8988T (cell line): ENCODE measurements at regions not wholly inside any gene's neighbourhood (a gene's known extent, or its start where the extent isn't known, plus 50 kb on each side); places are given as distances from the start of the nearest gene placed in this dataset.
"Not testable (repeated sequence)": the region's sequence is repeated elsewhere in the genome, so short reads cannot be mapped to it uniquely, and the experiment has no call there.

Experiments
- DNase-seq: peaks from one replicate; pipeline ENCODE4 v3.0.0; 2011

DNA sequence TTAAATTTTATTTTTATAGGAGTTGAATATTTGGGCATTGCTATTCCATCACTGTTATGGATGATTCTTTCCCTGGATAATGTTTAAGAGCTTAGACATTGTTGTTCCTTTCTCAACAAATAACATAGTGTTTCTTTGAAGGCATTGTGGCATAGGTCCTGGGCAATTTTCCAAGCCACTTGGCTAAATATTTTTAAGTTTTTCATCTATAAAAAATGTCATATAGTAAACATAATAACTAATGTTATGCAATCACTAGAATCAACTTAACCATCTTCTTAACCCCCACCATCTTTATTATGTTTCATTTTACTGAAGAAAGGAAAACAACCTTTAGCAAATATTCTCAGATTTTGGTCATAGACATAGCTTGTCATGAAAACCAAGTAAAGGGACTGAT is 600.6 kb upstream of the LMO3 start:
- no peak for DNase-seq

DNA sequence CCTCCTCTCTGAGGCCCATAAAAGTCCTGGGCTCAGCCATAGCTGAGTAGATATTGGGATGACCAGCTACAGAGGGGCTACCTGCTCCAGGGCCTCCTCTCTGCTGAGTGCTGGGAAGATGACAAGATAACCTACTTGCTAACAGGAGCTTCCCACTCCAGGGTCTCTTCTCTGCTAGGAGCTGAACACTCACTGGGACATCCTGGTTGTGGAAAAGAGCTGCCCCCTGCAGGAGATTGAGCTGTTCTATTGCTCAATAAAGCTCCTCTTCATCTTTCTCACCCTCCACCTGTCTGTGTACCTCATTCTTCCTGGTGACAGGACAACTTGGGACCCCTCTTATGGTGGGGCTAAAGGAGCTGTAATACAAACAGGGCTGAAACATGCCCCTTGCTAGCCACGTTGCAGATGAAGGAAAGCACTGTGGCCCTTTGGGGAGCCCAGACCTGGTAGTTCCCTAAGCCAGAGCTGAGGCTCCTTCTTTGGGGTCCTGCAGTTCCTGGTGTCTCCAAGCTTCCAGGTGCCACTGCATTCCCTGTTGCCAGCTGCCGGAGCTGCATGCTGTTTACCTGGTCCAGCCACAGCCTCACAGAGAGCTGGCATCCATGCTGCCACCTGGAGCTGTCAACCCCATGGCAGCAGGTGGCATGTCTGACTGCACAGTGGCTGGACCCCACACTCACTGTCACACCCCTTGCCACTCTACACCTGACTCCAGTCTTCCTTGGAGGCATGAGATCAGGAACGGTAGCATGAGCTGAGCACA is 598.5 kb upstream of the LMO3 start:
- no peak for DNase-seq

DNA sequence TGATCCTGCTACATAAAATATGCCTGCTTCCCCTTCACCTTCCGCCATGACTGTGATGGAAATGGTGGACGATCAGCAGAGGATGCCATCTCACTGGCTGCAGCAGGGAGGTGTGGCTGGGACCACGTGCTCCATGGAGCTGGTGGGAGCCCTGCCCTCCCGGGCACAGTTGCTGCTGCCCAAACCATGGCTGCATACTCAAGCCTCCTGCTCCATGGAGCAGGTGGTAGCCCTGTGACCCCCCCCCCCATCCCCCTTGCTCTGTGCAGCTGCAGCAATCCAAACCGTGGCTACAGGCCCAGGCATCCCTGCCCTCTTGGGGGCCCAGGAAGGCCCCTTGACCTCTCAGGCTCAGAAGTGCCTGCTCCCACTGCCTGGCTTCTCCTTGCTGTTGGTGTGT is 597.5 kb upstream of the LMO3 start:
- no peak for DNase-seq

DNA sequence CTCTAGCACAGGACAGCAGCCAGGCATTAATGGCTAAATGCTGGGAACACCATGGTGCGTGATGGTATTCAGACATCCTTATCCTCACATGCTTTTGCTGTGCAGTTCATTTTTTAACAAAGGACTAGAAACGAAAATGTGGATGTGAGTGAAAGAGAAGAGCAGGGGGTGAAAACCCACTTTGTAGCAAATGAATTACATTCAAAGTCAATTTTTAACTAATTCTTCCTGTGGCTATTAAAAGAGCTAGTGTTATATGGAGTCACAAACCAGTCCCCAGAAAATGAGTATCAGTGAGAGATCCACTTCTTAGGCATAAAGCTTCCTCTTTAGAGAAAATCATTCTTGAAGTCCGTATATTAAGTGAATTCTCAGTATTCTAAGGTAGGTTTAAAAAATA is 592.0 kb upstream of the LMO3 start:
- DNase-seq = no peak

DNA sequence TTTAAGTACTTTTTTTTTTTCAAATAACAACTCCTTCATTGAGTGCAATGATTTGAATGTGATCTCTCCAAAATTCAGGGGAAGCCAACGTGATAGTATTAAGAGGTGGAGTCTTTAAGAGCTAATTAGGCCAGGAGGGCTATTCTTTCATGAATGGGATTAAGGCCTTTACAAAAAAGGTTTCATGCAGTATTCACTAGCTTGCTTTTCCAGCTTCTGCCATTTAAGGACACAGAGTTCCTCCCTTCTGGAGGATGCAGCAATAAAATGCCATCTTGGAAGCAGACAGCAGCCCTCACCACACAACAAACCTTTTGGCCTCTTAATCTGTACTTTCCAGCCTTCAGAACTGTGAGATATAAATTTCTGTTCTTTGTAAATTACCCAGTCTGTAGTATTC is 586.8 kb upstream of the LMO3 start:
- no peak for DNase-seq

DNA sequence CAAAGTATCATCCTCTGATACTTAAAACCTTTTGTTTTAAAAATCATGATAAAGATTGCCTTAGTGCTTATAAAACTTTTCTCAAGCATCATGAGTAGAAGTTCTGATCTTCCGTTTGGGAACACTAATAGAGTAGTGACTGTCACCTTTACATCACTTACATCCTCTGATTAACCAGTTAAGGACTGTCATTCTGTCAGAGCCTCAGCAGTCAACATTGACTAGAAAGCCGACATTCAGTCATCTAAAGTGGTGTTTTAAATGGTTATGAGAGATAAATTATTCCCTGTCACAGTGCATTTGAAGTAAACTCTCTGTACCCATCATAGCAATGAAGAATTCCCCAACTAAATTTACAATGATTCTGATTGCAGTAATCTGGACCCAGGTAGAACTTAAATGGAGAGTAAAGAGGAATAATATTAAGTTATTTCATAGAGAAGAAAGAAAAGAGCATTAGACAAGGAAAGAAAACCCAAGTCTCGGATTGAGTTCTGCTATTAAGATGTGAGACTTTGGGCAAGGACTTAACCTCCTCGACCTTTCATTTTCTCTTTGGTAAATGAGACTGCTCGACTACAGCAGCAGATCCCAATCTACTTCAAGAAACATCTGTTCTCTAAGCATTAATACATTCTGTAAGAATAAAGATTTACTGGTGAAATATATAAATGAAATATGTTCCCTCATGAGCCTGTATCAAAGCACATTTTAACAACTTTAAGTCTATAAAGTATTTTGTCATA is 563.9 kb upstream of the LMO3 start:
- no peak for DNase-seq

DNA sequence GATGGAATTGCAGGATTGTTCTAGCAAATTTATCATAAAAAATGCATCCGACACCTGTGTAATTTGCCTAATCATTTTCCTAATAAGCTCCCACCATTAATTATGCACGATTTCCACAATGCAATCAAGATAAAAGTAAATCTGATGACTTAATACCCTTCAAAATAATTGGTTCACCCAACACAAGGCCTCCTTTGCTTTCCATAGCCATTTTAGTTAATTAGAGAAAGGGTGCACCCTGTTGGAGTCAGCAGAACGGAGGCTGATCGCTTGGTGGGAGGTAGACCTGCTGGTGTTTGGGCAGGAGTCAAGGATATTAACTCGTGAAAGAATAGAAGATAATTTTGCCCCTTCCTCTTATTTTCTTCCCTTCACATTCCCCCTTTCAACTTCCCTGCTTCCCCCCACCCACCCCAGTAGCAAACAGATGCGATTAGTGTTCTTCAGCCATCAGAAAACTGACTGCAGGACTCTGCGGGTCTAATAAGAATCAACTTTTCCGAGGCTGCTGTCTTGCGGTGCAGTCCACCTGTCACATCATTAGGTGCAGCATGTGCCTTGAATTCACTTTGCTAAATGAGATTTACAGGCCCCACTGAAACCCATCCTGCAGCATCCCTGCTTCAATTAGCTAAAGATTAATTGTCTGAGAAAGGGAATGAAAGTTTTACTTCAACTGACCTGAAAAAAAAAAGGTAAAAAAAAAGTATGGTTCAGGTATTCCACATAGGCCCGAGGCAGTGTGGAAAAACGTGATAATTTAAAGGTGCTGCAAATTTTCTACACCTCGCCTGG is 553.7 kb upstream of the LMO3 start:
- no peak for DNase-seq

DNA sequence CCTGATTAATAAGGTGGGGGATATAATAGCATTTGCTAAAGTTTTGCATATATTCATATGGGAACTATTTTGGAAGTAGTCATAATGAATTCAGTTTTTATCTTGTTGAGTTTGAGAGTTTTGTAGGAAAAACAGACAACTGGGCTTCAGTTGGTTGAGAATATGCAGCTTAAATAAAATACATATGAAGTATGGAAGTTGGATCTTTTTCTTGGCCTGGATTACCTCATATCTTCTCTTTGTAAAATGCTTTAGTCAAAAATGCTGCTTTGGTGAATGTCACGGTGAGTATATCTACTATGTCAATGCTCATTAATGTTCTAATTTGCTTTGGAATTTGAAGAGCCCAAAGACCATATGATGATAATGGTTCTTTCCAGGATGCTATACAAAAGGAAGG is 552.2 kb upstream of the LMO3 start:
- no peak for DNase-seq

DNA sequence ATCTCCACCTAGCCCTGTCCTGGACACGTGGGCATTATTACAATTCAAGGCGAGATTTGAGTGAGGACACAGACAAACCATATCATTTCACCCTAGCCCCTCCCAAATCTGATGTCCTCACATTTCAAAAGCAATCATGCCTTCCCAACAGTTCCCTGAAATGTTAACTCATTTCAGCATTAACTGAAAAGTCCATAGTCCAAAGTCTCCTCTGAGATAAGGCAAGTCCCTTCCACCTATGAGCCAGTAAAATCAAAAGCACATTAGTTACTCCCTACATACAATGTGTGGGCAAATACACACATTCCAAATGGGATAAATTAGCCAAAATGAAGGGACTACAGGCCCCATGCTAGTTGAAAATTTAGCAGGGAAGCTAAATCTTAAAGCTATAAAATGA is 546.0 kb upstream of the LMO3 start:
- no peak for DNase-seq

DNA sequence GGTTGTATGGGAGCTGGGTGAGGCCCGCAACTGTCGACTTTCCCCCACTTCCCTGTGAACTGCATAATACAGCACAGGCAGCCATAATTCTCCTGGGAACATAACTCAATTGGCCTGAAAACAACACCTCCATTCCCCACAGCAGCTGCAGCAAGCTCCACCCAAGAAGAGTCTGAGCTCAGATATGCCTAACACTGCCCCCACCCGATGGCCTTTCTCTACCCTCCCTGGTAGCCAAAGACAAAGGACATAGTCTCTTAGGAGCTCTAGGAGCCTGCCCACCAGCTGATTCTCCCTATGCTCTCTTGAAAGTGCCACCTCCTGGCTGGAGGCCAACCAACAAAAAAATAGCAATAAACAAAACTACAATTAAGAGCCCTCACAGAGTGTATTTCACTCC is 542.7 kb upstream of the LMO3 start:
- DNase-seq = no peak

DNA sequence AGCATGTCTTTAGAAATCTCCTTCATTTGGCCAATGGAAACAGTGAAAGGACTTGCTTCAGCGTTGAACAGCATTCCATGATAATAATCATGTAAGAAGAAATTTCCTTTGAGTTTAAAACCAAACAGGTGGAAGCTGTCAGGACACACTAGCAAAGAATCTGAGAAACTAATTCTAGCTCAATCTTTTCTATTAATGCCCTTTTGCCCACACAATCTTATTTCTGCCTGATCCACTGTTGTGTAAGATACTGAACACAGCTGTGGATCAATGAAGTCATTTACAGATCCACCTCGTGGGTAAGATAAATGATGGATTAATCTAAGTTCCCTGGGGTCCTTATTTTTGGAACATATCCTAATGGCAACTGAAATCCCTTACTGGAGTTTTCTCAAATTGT is 536.9 kb upstream of the LMO3 start:
- DNase-seq = no peak

DNA sequence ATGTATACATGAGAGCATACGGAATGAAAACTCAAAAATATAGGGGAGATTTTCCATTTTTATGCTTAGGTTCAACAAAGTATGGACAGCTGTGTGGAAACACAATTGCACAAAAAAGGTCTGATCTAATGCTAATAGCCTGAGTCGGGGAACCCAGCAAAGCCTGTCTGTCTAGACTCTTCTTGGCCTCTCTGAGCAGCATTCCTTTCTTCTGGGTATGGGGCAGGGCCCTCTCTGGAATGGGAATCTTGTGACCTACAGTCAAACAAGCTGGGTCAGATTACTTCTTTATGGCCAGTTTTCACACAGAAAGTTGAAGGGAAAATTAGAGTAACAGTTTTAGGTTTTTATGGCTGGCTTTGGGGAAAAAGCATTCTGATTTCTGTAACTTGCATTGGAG is 534.0 kb upstream of the LMO3 start:
- no peak for DNase-seq

DNA sequence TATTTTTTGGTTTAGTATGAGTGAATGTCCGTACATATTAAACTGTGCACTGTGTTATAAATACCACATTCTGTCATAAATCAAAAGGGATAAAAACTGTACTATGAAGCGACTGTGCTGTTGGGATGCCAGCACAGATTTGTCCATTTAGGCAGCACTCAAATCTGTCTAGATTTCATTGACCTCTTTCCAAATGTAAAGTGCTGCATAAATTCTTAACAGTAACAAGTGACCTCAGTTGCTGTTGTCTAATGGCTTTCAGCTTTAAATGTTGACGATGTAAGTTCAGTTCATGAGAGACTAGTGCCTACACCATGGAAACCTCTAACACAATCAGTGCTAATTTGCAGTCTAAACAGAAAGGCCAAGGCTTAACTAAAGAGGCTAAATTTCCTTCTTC is 531.4 kb upstream of the LMO3 start:
- DNase-seq = no peak

DNA sequence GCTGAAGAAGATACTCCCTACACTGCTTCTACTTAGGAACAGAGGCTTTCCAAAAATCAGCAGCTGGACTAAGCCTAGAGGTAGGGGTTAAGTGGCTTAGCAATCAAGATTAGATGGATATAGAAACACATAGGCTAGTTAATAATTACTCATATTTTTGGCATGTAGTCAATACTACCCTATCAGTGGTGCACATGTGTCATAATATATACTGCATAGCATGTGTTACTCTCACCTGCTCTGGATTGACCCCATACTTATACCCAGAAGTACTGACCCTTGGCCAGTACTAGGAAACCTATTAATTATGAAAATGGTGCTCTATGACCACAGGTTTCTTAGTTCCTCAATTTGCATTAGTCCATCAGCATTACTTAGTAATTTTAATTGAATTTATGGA is 528.4 kb upstream of the LMO3 start:
- DNase-seq = no peak

DNA sequence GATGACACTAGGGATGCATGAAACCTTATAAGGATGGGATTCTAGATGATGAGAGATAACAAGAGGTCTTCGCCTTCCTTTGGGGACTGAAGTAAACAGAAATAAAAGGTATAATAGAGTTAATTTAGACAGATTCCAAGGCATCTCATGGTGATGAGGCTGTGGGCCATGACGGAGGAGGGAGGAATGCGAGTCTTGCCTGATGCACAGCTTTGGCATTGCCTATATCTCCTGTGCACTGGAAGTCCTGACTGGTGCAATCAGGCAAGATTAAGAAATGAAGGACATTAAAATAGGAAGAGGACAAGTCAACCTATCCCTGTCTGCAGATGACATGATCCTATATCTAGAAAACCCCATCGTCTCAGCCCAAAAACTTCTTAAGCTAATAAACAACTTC is 526.4 kb upstream of the LMO3 start:
- DNase-seq = no peak

DNA sequence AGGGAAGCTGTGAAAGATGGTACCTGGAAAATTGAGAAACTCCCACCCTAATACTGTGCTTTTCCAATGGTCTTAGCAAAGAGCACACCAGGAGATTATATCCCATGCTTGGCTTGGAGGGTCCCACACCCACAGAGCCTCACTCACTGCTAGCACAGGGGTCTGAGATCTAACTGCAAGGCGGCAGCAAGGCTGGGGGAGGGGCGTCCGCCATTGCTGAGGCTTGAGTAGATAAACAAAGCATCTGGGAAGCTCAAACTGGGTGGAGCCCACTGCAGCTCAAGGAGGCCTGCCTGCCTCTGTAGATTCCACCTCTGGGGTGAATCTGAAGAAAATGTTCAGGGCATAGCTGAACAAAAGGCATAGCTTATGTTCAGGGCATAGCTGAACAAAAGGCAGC is 510.6 kb upstream of the LMO3 start:
- DNase-seq = not testable (repeated sequence)

DNA sequence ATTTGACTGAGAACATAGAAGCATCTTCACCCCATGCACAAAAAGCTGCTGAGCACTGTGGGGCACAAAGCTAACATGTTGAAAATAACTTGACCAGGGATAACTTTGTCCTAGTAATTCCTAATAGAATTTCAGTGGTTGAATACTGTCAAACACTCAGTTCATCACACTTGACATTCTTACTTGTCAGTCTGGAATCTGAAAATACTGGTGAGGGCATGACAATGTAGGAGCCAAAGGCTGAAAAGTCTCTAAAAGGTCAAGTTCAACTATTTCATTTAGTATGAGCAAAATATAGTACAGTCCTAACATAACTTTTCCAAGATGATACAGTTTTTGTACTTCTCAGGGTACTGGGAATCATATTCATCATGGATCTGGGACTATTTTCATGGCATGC is 504.4 kb upstream of the LMO3 start:
- no peak for DNase-seq

DNA sequence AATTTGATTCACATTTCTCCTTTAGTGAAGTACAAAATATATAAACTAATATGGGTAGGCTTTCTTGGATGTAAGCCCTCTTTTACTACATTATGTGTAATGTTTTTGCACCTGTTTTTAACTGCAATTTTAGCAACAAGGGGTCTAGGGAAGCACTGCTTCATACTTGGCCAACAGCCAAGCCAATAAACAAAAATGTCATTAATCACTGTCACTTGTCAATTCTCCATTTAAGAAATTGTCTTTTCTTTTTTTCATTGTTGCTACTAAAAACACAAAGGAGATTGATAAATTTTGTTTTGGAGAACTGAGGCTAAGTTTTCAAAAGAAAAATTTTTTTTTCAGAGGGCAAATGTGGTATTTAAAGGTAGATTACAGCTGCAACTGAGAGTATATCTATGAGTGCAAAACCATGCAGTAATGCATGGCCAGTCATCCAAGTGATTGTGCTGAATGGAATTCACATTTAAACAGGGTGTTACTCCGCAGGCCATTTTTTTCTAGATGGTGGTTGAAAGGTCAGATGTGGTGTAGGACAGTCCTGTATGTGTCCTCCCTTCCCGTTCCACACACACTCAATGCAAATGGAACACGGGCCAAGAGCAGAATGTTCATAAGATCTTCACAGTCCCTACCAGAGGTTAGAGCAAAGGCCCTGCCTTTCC is 503.0 kb upstream of the LMO3 start:
- no peak for DNase-seq

DNA sequence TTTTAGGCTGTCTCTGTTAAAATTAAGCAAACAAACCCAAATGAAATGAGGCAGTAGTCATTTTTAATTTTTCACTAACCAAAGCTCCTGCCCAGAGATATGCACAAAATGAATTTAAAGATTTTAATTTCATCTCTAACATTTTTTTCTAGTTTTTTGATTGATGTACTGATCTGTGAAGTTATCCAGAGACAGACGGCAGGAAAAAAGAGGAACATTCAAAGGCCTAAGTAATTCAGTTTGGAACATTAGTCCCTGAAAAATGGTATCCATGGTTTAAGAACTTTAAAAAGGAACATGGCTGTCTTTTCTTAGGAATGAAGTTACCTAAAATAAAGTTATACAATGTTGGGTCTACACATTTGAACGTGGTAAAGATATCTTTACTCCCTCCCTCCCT is 498.8 kb upstream of the LMO3 start:
- DNase-seq = no peak

DNA sequence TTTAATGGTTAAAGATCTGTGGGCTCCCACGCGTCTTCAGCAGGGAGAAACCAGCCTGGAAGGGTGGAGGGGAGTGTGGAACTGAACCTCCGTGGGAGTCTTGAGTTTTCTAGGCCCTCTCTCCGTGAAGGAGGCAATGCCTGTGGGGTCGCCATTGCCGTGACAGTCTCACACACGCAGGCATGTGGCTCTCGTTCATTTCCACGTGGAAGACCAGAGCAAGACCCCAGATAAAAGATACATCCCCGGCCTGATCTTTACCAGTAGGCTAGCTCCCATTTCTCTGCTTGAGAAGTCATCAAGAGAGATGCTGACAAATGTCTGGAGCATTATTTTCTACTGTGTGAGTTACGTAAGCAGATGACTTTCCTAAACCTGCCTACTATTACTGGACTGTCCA is 491.7 kb upstream of the LMO3 start:
- DNase-seq = no peak

DNA sequence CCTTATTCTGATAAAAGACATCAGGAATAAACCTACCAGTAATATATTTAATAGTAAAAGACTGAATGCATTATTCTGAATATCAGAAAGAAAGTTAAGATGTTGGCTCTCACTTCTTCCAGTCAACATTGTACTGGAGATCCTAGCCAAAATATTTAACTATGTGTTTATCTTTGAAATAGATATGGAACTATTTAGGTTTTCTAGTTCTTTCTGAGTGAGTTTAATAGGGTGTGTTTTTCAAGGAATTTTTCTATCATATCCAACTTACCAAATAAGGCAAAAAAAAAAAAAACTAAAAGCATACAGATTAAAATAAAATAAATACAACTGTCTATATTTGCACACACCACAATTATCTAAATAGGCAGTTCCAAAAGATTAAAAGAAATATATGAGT is 478.9 kb upstream of the LMO3 start:
- no peak for DNase-seq

DNA sequence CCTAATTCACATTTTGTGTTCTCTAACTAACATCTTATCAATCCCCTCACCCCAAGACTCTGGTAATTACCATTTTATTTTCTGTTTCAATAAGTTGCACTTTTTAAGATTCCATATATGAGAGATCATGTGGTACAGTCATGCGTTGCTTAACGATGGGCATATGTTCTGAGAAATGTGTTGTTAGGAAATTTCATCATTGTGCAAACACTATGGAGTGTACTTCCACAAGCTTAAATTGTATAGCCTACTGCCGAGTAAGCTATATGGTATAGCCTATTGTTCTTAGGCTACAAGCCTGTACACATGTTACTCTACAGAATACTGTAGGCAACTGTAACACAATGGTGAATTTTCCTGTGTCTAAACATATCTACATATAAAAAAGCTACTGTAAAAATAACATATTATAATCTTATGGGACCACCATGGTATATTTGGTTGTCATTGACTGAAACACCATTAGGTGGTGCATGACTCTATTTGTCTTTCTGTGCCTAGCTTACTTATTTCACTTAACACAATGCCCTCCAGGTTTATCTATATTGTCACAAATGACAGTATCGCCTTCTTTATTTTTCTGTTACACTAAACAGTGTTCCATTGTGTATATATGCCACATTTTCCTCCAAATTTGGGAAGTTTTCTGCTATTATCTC is 473.4 kb upstream of the LMO3 start:
- DNase-seq = no peak

DNA sequence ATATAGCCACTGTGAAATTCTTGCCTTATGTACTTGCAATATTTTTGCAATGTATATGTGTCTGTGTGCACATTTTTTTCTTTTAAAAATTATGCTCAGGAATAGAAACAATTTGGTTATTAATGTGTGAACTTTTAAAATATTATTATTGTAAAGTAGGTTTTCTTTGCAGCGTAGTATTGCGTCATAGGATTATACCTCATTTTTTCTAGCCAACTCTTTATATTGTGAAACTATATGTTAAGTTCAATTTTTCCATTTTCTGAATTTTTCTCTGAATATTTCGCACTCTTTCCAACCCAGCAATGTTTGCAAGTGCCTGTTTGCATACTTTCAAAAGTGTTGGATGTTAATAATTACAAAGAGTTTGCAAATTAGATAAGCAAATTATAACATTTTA is 471.6 kb upstream of the LMO3 start:
- DNase-seq = no peak
